Caco-2 (cell line): ENCODE measurements at regions not wholly inside any gene's neighbourhood (a gene's known extent, or its start where the extent isn't known, plus 50 kb on each side); places are given as distances from the start of the nearest gene placed in this dataset.

ENCODE experiments used
- BruUV-seq: library from RNA; stranded (reverse); fragments of 400-500 nt; replicated peaks from 2 replicates; lab custom pipeline; 2021; lab: Mats Ljungman, UMichigan
- CTCF ChIA-PET: fragments of 300-600 bp; sonication (Branson Sonifier 250); formaldehyde crosslinking; loops from one replicate; lab custom pipeline; 2022; ENCODE audit warnings: antibody characterized with exemption; lab: Charles Lee
- POLR2A ChIA-PET: fragments of 300-600 bp; sonication (Branson Sonifier 250); formaldehyde crosslinking; loops from one replicate; lab custom pipeline; 2022; ENCODE audit warnings: antibody characterized with exemption; lab: Charles Lee
- DNase-seq, 2 experiments: peaks; one replicate each; pipeline versions ENCODE4 v3.0.0 to v3.0.0-alpha.2; 2020 to 2022
- H3K27me3 ChIP-seq: replicated peaks from 2 replicates; pipeline ENCODE4 v1.6.0; 2011; ENCODE audit warnings: low read length; ENCODE audit not compliant: control insufficient read depth, insufficient read depth
- H3K36me3 ChIP-seq: 2 replicates; pipeline ENCODE4 v1.5.1; 2011; ENCODE audit warnings: low read length; ENCODE audit not compliant: control insufficient read depth, insufficient read depth
- H3K4me1 ChIP-seq: fragments of 250-450 bp; sonication (Bioruptor Pico); 2 replicates; pipeline ENCODE4 v1.5.1; 2020; ENCODE audit warnings: mild to moderate bottlenecking
- H3K4me3 ChIP-seq: 2 replicates; pipeline ENCODE4 v1.5.1; 2011; ENCODE audit warnings: low read depth, mild to moderate bottlenecking, control low read depth, low read length
- H3K9me3 ChIP-seq: fragments of 250-450 bp; sonication (Bioruptor Pico); 2 replicates; pipeline ENCODE4 v1.5.1; 2020; ENCODE audit warnings: mild to moderate bottlenecking, moderate library complexity
- H3K27ac Mint-ChIP-seq: one replicate; pipeline ENCODE4 v1.8.0; 2022; ENCODE audit warnings: mixed read lengths; ENCODE audit not compliant: unreplicated experiment
- H3K27me3 Mint-ChIP-seq: one replicate; pipeline ENCODE4 v1.8.0; 2022; ENCODE audit warnings: mixed read lengths; ENCODE audit not compliant: insufficient read depth, unreplicated experiment
- H3K36me3 Mint-ChIP-seq: one replicate; pipeline ENCODE4 v1.8.0; 2022; ENCODE audit warnings: mild to moderate bottlenecking, mixed read lengths; ENCODE audit not compliant: insufficient read depth, unreplicated experiment
- H3K4me1 Mint-ChIP-seq: one replicate; pipeline ENCODE4 v1.8.0; 2022; ENCODE audit warnings: low read depth, mixed read lengths; ENCODE audit not compliant: unreplicated experiment
- H3K4me3 Mint-ChIP-seq: one replicate; pipeline ENCODE4 v1.8.0; 2022; ENCODE audit warnings: mild to moderate bottlenecking, moderate library complexity, mixed read lengths; ENCODE audit not compliant: unreplicated experiment
- H3K9me3 Mint-ChIP-seq: one replicate; pipeline ENCODE4 v1.8.0; 2022; ENCODE audit warnings: mixed read lengths; ENCODE audit not compliant: unreplicated experiment
- CTCF ChIP-seq, 2 experiments: fragments of 200-600 bp in 1 of 2; IDR thresholded peaks; 1 replicate in 1 of 2; 2 replicates in 1 of 2; pipeline versions ENCODE4 v1.5.1 to v1.8.0; 2011 to 2022; ENCODE audit warnings: antibody characterized with exemption in 1 of 2, control low read depth in 1 of 2, inconsistent platforms in 1 of 2, low read depth in 1 of 2, low read length in 1 of 2, mild to moderate bottlenecking in 1 of 2, moderate library complexity in 1 of 2; ENCODE audit not compliant: insufficient read depth in 1 of 2, severe bottlenecking in 1 of 2, unreplicated experiment in 1 of 2
- intact Hi-C: fragments of 100-400 bp; cut with micrococcal nuclease; formaldehyde crosslinking; loops from one replicate; pipeline ENCODE4 v1.10.0; 2022; ENCODE audit not compliant: unreplicated experiment

- H3K9me3 Mint-ChIP-seq: no peaks in the 10 kb centered on the region
- POLR2A ChIA-PET: interaction anchor here (0.6 to 0.7 kb wide), 2 partner anchors 25 to 1037 kb away, joined by 6 to 9 read pairs; no protein-coding TSS in a partner anchor
- H3K4me3 Mint-ChIP-seq: no peak overlapping the region
- no peaks in the 10 kb centered on the region for H3K27me3 Mint-ChIP-seq
- CTCF ChIA-PET: interaction anchor here (0.5 kb wide), 1 partner anchor 83 kb away, joined by 3 read pairs; no protein-coding TSS in a partner anchor
- no peak for TF ChIP-seq CTCF (IDR thresholded peaks at IDR 0.05; ENCODE audit: insufficient read depth in 1 of 2, low read depth in 1 of 2, low read length in 1 of 2, severe bottlenecking in 1 of 2, unreplicated experiment in 1 of 2)
- H3K27ac Mint-ChIP-seq: no peak overlapping the region
- Histone ChIP-seq H3K4me3 (no peak overlapping the region), H3K36me3 (no peaks in the 10 kb centered on the region), H3K4me1 (peaks cover 27% of the 10 kb centered on the region), H3K9me3 (no peaks in the 10 kb centered on the region), H3K27me3 (no peaks in the 10 kb centered on the region)
- peaks cover 14% of the 10 kb centered on the region for H3K4me1 Mint-ChIP-seq
- no TSS peak for BruUV-seq
- no peak for DNase-seq
- intact Hi-C loops: loop anchor here (1.0 kb wide), 1 partner anchor 25 kb away; no protein-coding TSS in a partner anchor
- no peaks in the 10 kb centered on the region for H3K36me3 Mint-ChIP-seq
Measured at GRCh38 chr10:2054728-2055127, 317.4 kb upstream of the ADARB2 start.

DNA sequence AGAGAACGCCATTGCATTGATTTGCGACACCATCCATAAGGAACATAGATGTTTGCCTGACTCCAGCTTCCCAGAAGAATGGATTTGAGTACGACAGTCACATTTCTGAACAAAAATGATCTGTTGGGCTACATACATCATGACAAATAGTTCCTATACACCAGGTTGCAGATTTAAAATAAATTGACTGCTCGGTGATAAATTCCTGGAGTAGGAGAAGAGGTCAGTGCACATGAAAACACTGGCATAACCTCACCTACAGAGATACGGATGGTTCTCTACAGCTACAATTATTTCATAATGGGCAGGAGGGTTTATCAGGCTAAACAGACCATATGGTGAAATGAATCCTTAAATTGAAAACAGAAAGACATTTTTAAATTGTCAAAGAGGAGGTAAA is 316.5 kb upstream of the ADARB2 start:
- ChIA-PET POLR2A (no interaction called here), CTCF (no interaction called here)
- intact Hi-C loops: no loop called here
- Histone ChIP-seq H3K36me3 (no peaks in the 10 kb centered on the region), H3K9me3 (peaks cover 5% of the 10 kb centered on the region; the same call in 1 of the 2 replicates), H3K27me3 (no peaks in the 10 kb centered on the region), H3K4me3 (no peak overlapping the region), H3K4me1 (peaks cover 27% of the 10 kb centered on the region)
- no peak for DNase-seq
- peaks cover 7% of the 10 kb centered on the region for H3K4me1 Mint-ChIP-seq
- BruUV-seq: no TSS peak
- no peaks in the 10 kb centered on the region for H3K27me3 Mint-ChIP-seq
- H3K27ac Mint-ChIP-seq: no peak overlapping the region
- H3K36me3 Mint-ChIP-seq: no peaks in the 10 kb centered on the region
- no peak overlapping the region for H3K4me3 Mint-ChIP-seq
- no peak for TF ChIP-seq CTCF (IDR thresholded peaks at IDR 0.05; ENCODE audit: insufficient read depth in 1 of 2, low read depth in 1 of 2, low read length in 1 of 2, severe bottlenecking in 1 of 2, unreplicated experiment in 1 of 2)
- H3K9me3 Mint-ChIP-seq: no peaks in the 10 kb centered on the region

DNA sequence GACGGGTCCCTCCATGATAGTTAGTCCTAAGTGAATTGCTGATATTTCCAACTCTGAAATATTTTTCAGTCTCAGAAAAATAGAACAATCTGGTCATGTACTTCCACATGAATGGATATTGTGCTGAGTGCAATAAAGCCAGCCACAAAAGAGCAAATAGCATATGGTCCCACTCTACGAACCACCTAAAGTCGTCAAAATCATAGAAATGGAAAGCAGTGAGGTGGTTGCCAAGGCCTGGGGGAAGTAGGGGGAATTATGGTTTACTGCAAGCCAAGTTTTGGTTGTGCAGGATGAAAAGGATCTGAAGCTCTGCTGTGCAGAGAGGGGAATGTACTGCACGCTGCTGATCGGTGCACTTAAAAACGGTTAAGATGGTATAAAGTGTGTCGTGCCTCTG is 313.8 kb upstream of the ADARB2 start:
- Histone ChIP-seq H3K4me3 (no peak overlapping the region), H3K4me1 (peaks cover 19% of the 10 kb centered on the region), H3K9me3 (peaks cover 5% of the 10 kb centered on the region; the same call in 1 of the 2 replicates), H3K27me3 (no peaks in the 10 kb centered on the region), H3K36me3 (no peaks in the 10 kb centered on the region)
- no peaks in the 10 kb centered on the region for H3K27me3 Mint-ChIP-seq
- H3K4me3 Mint-ChIP-seq: no peak overlapping the region
- ChIA-PET CTCF (no interaction called here), POLR2A (no interaction called here)
- no peaks in the 10 kb centered on the region for H3K36me3 Mint-ChIP-seq
- TF ChIP-seq CTCF (IDR thresholded peaks at IDR 0.05; ENCODE audit: insufficient read depth in 1 of 2, low read depth in 1 of 2, low read length in 1 of 2, severe bottlenecking in 1 of 2, unreplicated experiment in 1 of 2): no peak
- no peaks in the 10 kb centered on the region for H3K9me3 Mint-ChIP-seq
- H3K4me1 Mint-ChIP-seq: peaks cover 5% of the 10 kb centered on the region
- BruUV-seq: no TSS peak
- no peak overlapping the region for H3K27ac Mint-ChIP-seq
- DNase-seq: no peak
- intact Hi-C loops: no loop called here
